Trophoblast cell (in vitro differentiated cells and primary cell): ENCODE measurements at regions not wholly inside any gene's neighbourhood (a gene's known extent, or its start where the extent isn't known, plus 50 kb on each side); places are given as distances from the start of the nearest gene placed in this dataset.

Experiments
- DNase-seq, 2 donors: peaks; one replicate each; pipeline ENCODE4 v3.0.0-alpha.2; 2016
- H2AFZ ChIP-seq: 2 replicates; pipeline ENCODE4 v1.6.1; 2013; ENCODE audit warnings: low read length, moderate library complexity, mild to moderate bottlenecking; ENCODE audit not compliant: insufficient read depth, poor library complexity
- H2AK5ac ChIP-seq: 2 replicates; pipeline ENCODE4 v1.6.1; 2013; ENCODE audit warnings: mild to moderate bottlenecking, low read length
- H2BK120ac ChIP-seq: 2 replicates; pipeline ENCODE4 v1.6.1; 2013; ENCODE audit warnings: low read length, mild to moderate bottlenecking, moderate library complexity; ENCODE audit not compliant: insufficient read depth, poor library complexity
- H2BK12ac ChIP-seq: 2 replicates; pipeline ENCODE4 v1.6.1; 2013; ENCODE audit warnings: mild to moderate bottlenecking, low read length, moderate library complexity
- H2BK5ac ChIP-seq: 2 replicates; pipeline ENCODE4 v1.6.1; 2013; ENCODE audit warnings: low read length, low read depth, moderate library complexity, mild to moderate bottlenecking; ENCODE audit not compliant: poor library complexity
- H3K14ac ChIP-seq: 2 replicates; pipeline ENCODE4 v1.6.1; 2013; ENCODE audit warnings: mild to moderate bottlenecking, low read length
- H3K18ac ChIP-seq: 2 replicates; pipeline ENCODE4 v1.6.1; 2013; ENCODE audit warnings: mild to moderate bottlenecking, low read length
- H3K23ac ChIP-seq: 2 replicates; pipeline ENCODE4 v1.6.1; 2013; ENCODE audit warnings: low read length
- H3K27ac ChIP-seq: 2 replicates; pipeline ENCODE4 v1.5.1; 2013; ENCODE audit warnings: low read depth, mild to moderate bottlenecking, inconsistent platforms, low read length, moderate library complexity
- H3K27me3 ChIP-seq: 2 replicates; pipeline ENCODE4 v1.6.1; 2013; ENCODE audit warnings: inconsistent platforms, mild to moderate bottlenecking, low read length, moderate library complexity; ENCODE audit not compliant: insufficient read depth
- H3K36me3 ChIP-seq, 2 experiments: 1 replicate in 1 of 2; 2 replicates in 1 of 2; pipeline ENCODE4 v1.6.1; 2013; ENCODE audit warnings: low read length in 2 of 2, mild to moderate bottlenecking in 2 of 2, moderate library complexity in 1 of 2; ENCODE audit not compliant: insufficient read depth in 2 of 2, control insufficient read depth in 1 of 2
- H3K4ac ChIP-seq: 2 replicates; pipeline ENCODE4 v1.6.1; 2013; ENCODE audit warnings: low read depth, mild to moderate bottlenecking, low read length, moderate library complexity
- H3K4me1 ChIP-seq, 2 experiments: 1 replicate in 1 of 2; 2 replicates in 1 of 2; pipeline ENCODE4 v1.6.1; 2013; ENCODE audit warnings: low read length in 2 of 2, mild to moderate bottlenecking in 2 of 2, moderate library complexity in 1 of 2; ENCODE audit not compliant: insufficient read depth in 2 of 2, control insufficient read depth in 1 of 2
- H3K4me2 ChIP-seq: 2 replicates; pipeline ENCODE4 v1.6.1; 2013; ENCODE audit warnings: inconsistent platforms, mild to moderate bottlenecking, low read length, moderate library complexity
- H3K4me3 ChIP-seq: 2 replicates; pipeline ENCODE4 v1.5.1; 2013; ENCODE audit warnings: mild to moderate bottlenecking, low read depth, low read length, inconsistent platforms
- H3K79me1 ChIP-seq: one replicate; pipeline ENCODE4 v1.6.1; 2013; ENCODE audit warnings: low read length
- H3K79me2 ChIP-seq: 2 replicates; pipeline ENCODE4 v1.6.1; 2013; ENCODE audit warnings: low read length, mild to moderate bottlenecking; ENCODE audit not compliant: control insufficient read depth, insufficient read depth, poor library complexity
- H3K9ac ChIP-seq: 2 replicates; pipeline ENCODE4 v1.6.1; 2013; ENCODE audit warnings: mild to moderate bottlenecking, low read length
- H3K9me3 ChIP-seq: 2 replicates; pipeline ENCODE4 v1.6.1; 2013; ENCODE audit warnings: low read depth, mild to moderate bottlenecking, control low read depth, inconsistent platforms, low read length; ENCODE audit not compliant: insufficient read depth
- H4K12ac ChIP-seq: 2 replicates; pipeline ENCODE4 v1.6.1; 2013; ENCODE audit warnings: low read depth, mild to moderate bottlenecking, low read length, moderate library complexity
- H4K8ac ChIP-seq: 2 replicates; pipeline ENCODE4 v1.6.1; 2013; ENCODE audit warnings: low read depth, mild to moderate bottlenecking, low read length, moderate library complexity
- H4K91ac ChIP-seq: one replicate; pipeline ENCODE4 v1.6.1; 2013; ENCODE audit warnings: low read depth, mild to moderate bottlenecking, low read length, moderate library complexity
- WGBS: extraction: QIAGEN DNeasy Blood & Tissue Kit; methylation state at CpG from one replicate; pipeline ENCODE4 v1.1.7; 2013; ENCODE audit warnings: missing lambda C conversion rate; ENCODE audit not compliant: insufficient read length, insufficient coverage; ENCODE audit errors: extremely low coverage; 5-methylcytosine and 5-hydroxymethylcytosine counted together

- Histone ChIP-seq H3K9me3 (no peaks in the 10 kb centered on the region), H3K27ac (no peak overlapping the region), H2BK12ac (no peak overlapping the region), H3K27me3 (no peaks in the 10 kb centered on the region), H3K23ac (no peak overlapping the region), H2AK5ac (no peak overlapping the region), H4K12ac (no peak overlapping the region), H2AFZ (no peak overlapping the region), H3K36me3 (no peaks in the 10 kb centered on the region), H3K4me3 (no peak overlapping the region), H2BK5ac (no peak overlapping the region), H4K91ac (no peak overlapping the region), H4K8ac (no peak overlapping the region), H3K4ac (no peak overlapping the region), H3K14ac (no peak overlapping the region), H3K4me1 (peaks cover 0 to 6% of the 10 kb centered on the region in 2 experiments), H3K79me1 (no peaks in the 10 kb centered on the region), H3K18ac (no peak overlapping the region), H3K79me2 (no peaks in the 10 kb centered on the region), H2BK120ac (no peak overlapping the region), H3K4me2 (no peak overlapping the region), H3K9ac (no peak overlapping the region)
- DNase-seq: no peak
Observed at GRCh38 chr12:125473501-125473900, 408.3 kb downstream of the AACS start.

- H3K23ac ChIP-seq: no peak overlapping the region
- H3K27me3 ChIP-seq: no peaks in the 10 kb centered on the region
- H3K4me3 ChIP-seq: no peak overlapping the region
- H3K36me3 ChIP-seq: no peaks in the 10 kb centered on the region
- no peaks in the 10 kb centered on the region for H3K79me1 ChIP-seq
- no peak overlapping the region for H3K4me2 ChIP-seq
- H2BK12ac ChIP-seq: no peak overlapping the region
- H2BK120ac ChIP-seq: no peak overlapping the region
- no peaks in the 10 kb centered on the region for H3K4me1 ChIP-seq
- no peak overlapping the region for H3K27ac ChIP-seq
- WGBS: no CpG with 5 or more reads among the region's 4 CpGs
- no peaks in the 10 kb centered on the region for H3K79me2 ChIP-seq
- H3K18ac ChIP-seq: no peak overlapping the region
- H2BK5ac ChIP-seq: no peak overlapping the region
- H3K9me3 ChIP-seq: no peaks in the 10 kb centered on the region
- no peak overlapping the region for H4K91ac ChIP-seq
- H4K12ac ChIP-seq: no peak overlapping the region
- no peak overlapping the region for H3K4ac ChIP-seq
- H2AFZ ChIP-seq: no peak overlapping the region
- DNase-seq: peak in 1 of 2 donors; percentile 50
- H3K9ac ChIP-seq: no peak overlapping the region
- no peak overlapping the region for H4K8ac ChIP-seq
- H2AK5ac ChIP-seq: no peak overlapping the region
- no peak overlapping the region for H3K14ac ChIP-seq
Observed at GRCh38 chr12:125487336-125487735, 422.1 kb downstream of the AACS start.

GRCh38 chr12:125491553-125491952 lies 426.3 kb downstream of the AACS start:
- no peak overlapping the region for H3K27ac ChIP-seq
- no peak overlapping the region for H3K14ac ChIP-seq
- no peak overlapping the region for H3K4me3 ChIP-seq
- DNase-seq: no peak
- no peaks in the 10 kb centered on the region for H3K9me3 ChIP-seq
- H4K91ac ChIP-seq: no peak overlapping the region
- H3K27me3 ChIP-seq: no peaks in the 10 kb centered on the region
- no peaks in the 10 kb centered on the region for H3K79me2 ChIP-seq
- H3K4me2 ChIP-seq: no peak overlapping the region
- no peak overlapping the region for H2BK5ac ChIP-seq
- no peak overlapping the region for H3K4ac ChIP-seq
- no peaks in the 10 kb centered on the region for H3K79me1 ChIP-seq
- H4K8ac ChIP-seq: no peak overlapping the region
- H3K18ac ChIP-seq: no peak overlapping the region
- WGBS: no CpG with 5 or more reads among the region's 7 CpGs
- H2AFZ ChIP-seq: no peak overlapping the region
- H3K23ac ChIP-seq: no peak overlapping the region
- no peaks in the 10 kb centered on the region for H3K36me3 ChIP-seq
- no peak overlapping the region for H3K9ac ChIP-seq
- H2BK12ac ChIP-seq: no peak overlapping the region
- no peak overlapping the region for H2AK5ac ChIP-seq
- H4K12ac ChIP-seq: no peak overlapping the region
- no peaks in the 10 kb centered on the region for H3K4me1 ChIP-seq
- no peak overlapping the region for H2BK120ac ChIP-seq

- DNase-seq: no peak
- Histone ChIP-seq H2BK12ac (no peak overlapping the region), H3K18ac (no peak overlapping the region), H3K4me1 (no peaks in the 10 kb centered on the region), H3K79me2 (no peaks in the 10 kb centered on the region), H4K91ac (no peak overlapping the region), H4K12ac (no peak overlapping the region), H3K36me3 (no peaks in the 10 kb centered on the region), H3K14ac (no peak overlapping the region), H2BK120ac (no peak overlapping the region), H3K9me3 (no peaks in the 10 kb centered on the region), H3K4ac (no peak overlapping the region), H2BK5ac (no peak overlapping the region), H2AFZ (no peak overlapping the region), H3K27me3 (no peaks in the 10 kb centered on the region), H3K27ac (no peak overlapping the region), H3K23ac (no peak overlapping the region), H3K4me3 (no peak overlapping the region), H3K9ac (no peak overlapping the region), H4K8ac (no peak overlapping the region), H3K4me2 (no peak overlapping the region), H3K79me1 (no peaks in the 10 kb centered on the region), H2AK5ac (no peak overlapping the region)
- no CpG with 5 or more reads among the region's 20 CpGs for WGBS
Observed at GRCh38 chr12:125492354-125493270, 427.4 kb downstream of the AACS start.
